ENCODE measurements at regions not wholly inside any gene's neighbourhood (a gene's known extent, or its start where the extent isn't known, plus 50 kb on each side); places are given as distances from the start of the nearest gene placed in this dataset.

DNA sequence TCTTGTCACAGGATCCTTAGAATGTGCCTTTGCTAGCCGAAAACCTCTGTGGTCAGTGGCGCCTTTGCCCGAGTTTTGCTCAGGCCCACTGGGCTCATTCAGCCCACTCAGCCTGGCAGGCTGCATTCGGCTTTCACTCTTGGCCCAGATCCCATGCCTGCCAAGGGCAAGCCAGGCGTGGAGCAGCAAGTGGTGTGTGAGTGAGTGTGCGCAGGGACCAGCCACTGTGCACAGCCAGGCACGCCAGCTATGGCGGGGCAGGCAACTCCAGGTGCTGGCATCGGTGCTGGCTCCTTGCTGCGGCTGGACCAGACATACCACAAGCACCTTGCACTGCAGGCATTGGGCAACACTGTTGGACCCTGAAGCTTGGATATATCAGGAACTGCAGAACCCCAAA lies 1145.1 kb upstream of the NCAM2 start:
- TF ChIP-seq, protein P1, sequence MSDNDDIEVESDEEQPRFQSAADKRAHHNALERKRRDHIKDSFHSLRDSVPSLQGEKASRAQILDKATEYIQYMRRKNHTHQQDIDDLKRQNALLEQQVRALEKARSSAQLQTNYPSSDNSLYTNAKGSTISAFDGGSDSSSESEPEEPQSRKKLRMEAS (IDR thresholded peaks at IDR 0.05; ENCODE audit: low read depth, low read length): no peak
- TF ChIP-seq POLR2A (IDR thresholded peaks at IDR 0.05; ENCODE audit: extremely low read depth, insufficient read length) (no peak), CTCF (IDR thresholded peaks at IDR 0.05; ENCODE audit: low read depth, low read length) (no peak)
